NCI-H128 (cell line): ENCODE measurements at regions not wholly inside any gene's neighbourhood (a gene's known extent, or its start where the extent isn't known, plus 50 kb on each side); places are given as distances from the start of the nearest gene placed in this dataset.

Experiments
- DNase-seq: peaks from one replicate; lab custom pipeline; 2025; ENCODE audit not compliant: unreplicated experiment; lab: John Stamatoyannopoulos, UW

GRCh38 chr3:170732660-170733245 lies 137.2 kb downstream of the RPL22L1 start:
- no peak for DNase-seq

- DNase-seq = no peak
Observed at GRCh38 chr3:170731281-170731680, 138.7 kb downstream of the RPL22L1 start.

- DNase-seq = no peak
Observed at GRCh38 chr3:170730071-170730812, 139.8 kb downstream of the RPL22L1 start.

DNA sequence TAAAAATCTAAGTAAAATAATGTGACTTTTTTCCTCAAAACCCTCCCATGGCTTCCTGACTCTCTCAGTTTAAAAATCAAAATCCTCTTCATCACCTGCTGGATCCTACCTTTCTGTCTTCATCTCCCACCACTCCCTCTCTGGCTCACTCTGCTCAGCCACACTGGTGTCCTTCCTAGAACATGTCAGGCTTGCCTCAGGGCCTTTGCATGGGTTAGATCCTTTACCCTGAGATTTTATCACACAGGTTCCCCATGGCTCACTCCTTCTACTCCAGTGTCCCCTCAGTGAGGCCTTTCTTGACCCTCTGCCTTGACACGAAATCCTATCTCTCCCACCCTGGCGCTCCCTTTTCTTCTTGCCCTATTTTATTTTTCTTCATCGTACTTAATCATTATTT lies 141.8 kb downstream of the RPL22L1 start:
- DNase-seq = no peak

GRCh38 chr3:170727754-170728153 lies 141.9 kb upstream of the SLC7A14 start:
- no peak for DNase-seq

- no peak for DNase-seq
Observed at GRCh38 chr3:170726976-170727661, 141.2 kb upstream of the SLC7A14 start.

DNA sequence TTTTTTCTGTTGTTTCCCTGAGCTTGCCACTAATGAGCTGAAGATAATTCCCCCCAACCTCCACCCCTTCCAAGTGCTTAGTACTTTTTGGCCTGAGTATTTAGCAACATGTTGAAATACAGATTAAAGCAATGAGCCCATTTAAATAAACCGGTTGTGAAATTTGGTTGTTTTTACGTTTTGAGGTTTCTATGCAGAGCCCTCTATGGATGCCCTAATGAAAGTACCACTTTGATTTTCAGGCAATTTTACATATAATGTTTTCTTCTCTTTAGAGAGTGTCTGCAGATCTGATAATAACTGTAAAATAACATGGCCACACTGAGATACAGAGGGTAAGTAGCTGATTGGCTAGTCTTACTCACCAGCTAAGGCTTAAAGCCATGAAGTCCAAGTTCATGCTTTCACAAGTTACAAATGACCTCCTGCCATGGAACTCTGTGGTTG lies 139.4 kb upstream of the SLC7A14 start:
- DNase-seq = no peak

GRCh38 chr3:170724599-170725280 lies 138.9 kb upstream of the SLC7A14 start:
- no peak for DNase-seq

- no peak for DNase-seq
Observed at GRCh38 chr3:170723241-170723640, 137.4 kb upstream of the SLC7A14 start.

DNA sequence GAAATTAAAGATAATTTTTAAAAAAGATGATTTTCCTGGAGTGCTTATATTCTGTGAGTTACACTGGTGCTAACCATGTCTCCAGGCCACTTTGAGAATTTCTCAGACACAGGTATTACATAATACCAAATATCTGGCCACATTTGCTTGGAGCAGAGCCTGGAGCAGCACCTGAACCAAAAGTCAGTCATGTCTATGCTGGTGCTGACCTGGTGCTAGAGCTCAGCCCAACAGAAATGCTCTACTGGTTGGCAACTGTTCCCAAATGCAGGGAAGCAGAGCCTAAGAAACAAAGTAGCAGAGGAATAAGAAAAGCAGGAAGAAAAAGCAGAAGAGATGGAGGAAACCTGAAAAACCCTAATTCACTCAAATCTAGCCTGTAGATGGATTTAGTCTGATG lies 135.7 kb upstream of the SLC7A14 start:
- DNase-seq = no peak

- no peak for DNase-seq
Observed at GRCh38 chr3:170719300-170719699, 133.4 kb upstream of the SLC7A14 start.

GRCh38 chr3:170718848-170719247 lies 133.0 kb upstream of the SLC7A14 start:
- DNase-seq = no peak

GRCh38 chr3:170717410-170718402 lies 131.8 kb upstream of the SLC7A14 start:
- DNase-seq = no peak

DNA sequence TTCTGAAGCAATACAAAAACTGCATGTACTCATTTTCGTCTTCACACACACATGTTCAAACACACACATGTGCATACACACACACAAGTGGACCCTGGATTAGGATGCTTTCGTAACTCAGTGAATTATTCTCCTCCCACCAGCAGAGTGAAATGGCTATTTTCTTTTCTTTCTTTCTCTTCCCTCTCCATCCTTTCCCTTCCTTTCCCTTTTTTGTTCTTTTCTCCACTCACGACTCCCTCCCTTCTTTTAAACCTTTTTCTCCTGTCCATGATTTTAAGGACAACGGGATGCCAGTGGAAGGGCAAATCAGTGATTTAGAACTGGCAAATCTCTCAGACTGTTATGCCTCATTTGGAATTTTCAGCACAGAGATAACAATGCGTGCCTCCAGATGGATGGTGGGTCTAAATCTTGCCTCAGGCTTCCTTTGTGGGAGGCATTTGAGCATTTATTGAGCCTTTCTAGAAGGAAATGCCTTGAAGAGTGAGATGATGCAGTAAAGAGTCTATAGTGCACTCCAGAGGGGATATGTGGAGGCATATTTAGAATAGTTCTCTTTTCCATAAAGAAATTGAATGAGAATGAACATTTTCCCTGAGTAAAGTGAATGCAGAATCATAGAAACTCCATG lies 130.4 kb upstream of the SLC7A14 start:
- no peak for DNase-seq

- no peak for DNase-seq
Observed at GRCh38 chr3:170714562-170715535, 129.0 kb upstream of the SLC7A14 start.

GRCh38 chr3:170714122-170714521 lies 128.2 kb upstream of the SLC7A14 start:
- no peak for DNase-seq

GRCh38 chr3:170713653-170714052 lies 127.8 kb upstream of the SLC7A14 start:
- DNase-seq = no peak

- DNase-seq = no peak
Observed at GRCh38 chr3:170712798-170713197, 126.9 kb upstream of the SLC7A14 start.

DNA sequence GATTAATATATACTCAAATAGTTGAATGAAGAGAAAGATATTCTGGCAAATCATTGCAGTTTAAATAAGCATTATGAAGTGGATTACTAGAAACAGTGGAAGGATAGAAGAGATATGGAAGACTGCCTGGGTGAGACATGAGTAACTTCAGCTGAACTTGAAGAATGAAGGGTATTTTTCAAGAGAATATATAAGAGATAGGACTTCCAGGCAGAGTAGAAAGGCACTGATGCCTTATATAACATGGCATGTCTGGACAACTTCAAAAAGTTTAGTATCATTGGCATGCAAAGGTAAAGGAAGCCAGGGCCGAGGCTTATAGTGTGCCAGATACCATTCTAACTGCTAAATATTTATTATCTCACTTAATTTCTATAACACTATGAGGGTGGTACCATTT lies 126.5 kb upstream of the SLC7A14 start:
- no peak for DNase-seq
